HepG2 (cell line): ENCODE measurements at regions not wholly inside any gene's neighbourhood (a gene's known extent, or its start where the extent isn't known, plus 50 kb on each side); places are given as distances from the start of the nearest gene placed in this dataset.

Experiments used
- CERS6 ChIP-seq: sonication (generic); formaldehyde crosslinking; IDR thresholded peaks from 2 replicates; pipeline ENCODE4 v1.5.0; 2020; ENCODE audit warnings: missing genetic modification reagents
- CHD4 ChIP-seq: fragments of 200-600 bp; sonication (generic); IDR thresholded peaks from 2 replicates; pipeline ENCODE4 v1.7.0; 2017; ENCODE audit warnings: mild to moderate bottlenecking, low read length, borderline replicate concordance
- CTCF ChIP-seq: sonication (generic); formaldehyde crosslinking; IDR thresholded peaks from 2 replicates; pipeline ENCODE4 v1.5.0; 2020; ENCODE audit warnings: mild to moderate bottlenecking, missing genetic modification reagents, moderate library complexity
- EZH2 ChIP-seq: conservative IDR thresholded peaks from 2 replicates; pipeline ENCODE4 v1.6.1; 2012; ENCODE audit warnings: mild to moderate bottlenecking, low read depth, low read length, moderate library complexity
- HDAC6 ChIP-seq: fragments of 200-600 bp; sonication (generic); IDR thresholded peaks from 2 replicates; pipeline ENCODE4 v1.7.0; 2017; ENCODE audit warnings: mild to moderate bottlenecking, antibody characterized with exemption, low read length, low read depth
- KMT2B ChIP-seq: IDR thresholded peaks from 2 replicates; pipeline ENCODE4 v1.6.1; 2016; ENCODE audit warnings: missing genetic modification reagents, missing compliant biosample characterization
- NCOA1 ChIP-seq: sonication (generic); formaldehyde crosslinking; IDR thresholded peaks from 2 replicates; pipeline ENCODE4 v1.9.0; 2021; ENCODE audit warnings: missing genetic modification reagents
- PRDM10 ChIP-seq: sonication (generic); formaldehyde crosslinking; IDR thresholded peaks from 2 replicates; pipeline ENCODE4 v1.4.0; 2020; ENCODE audit warnings: low read depth, missing genetic modification reagents
- SETDB1 ChIP-seq: sonication (generic); formaldehyde crosslinking; IDR thresholded peaks from 2 replicates; pipeline ENCODE4 v1.5.1; 2020; ENCODE audit warnings: missing genetic modification reagents, mild to moderate bottlenecking, borderline replicate concordance
- SP1 ChIP-seq, 2 experiments: fragments of 450-650 bp in 1 of 2; sonication (generic) in 1 of 2; formaldehyde crosslinking in 1 of 2; IDR thresholded peaks; 2 replicates each; pipeline versions ENCODE4 v1.4.0 to v1.6.1; 2016 to 2020; ENCODE audit warnings: missing genetic modification reagents in 1 of 2
- ZNF629 ChIP-seq: sonication (generic); formaldehyde crosslinking; conservative IDR thresholded peaks from 2 replicates; pipeline ENCODE4 v1.5.0; 2020; ENCODE audit warnings: missing genetic modification reagents

GRCh38 chr3:157816896-157817295 is 289.3 kb downstream of the SHOX2 start:
- no peak for TF ChIP-seq SP1 (IDR thresholded peaks at IDR 0.05)
- no peak for TF ChIP-seq SP1 (CRISPR knock-in tag; IDR thresholded peaks at IDR 0.05)
- no peak for TF ChIP-seq HDAC6
- TF ChIP-seq PRDM10 (CRISPR knock-in tag): no peak
- no peak for TF ChIP-seq CTCF
- no peak for TF ChIP-seq SETDB1
- no peak for TF ChIP-seq KMT2B
- no peak for TF ChIP-seq NCOA1 (CRISPR knock-in tag)
- no peak for TF ChIP-seq ZNF629 (CRISPR knock-in tag)
- no peak for TF ChIP-seq CERS6
- no peak for TF ChIP-seq EZH2
- TF ChIP-seq CHD4: no peak
